T47D (cell line): ENCODE measurements at regions not wholly inside any gene's neighbourhood (a gene's known extent, or its start where the extent isn't known, plus 50 kb on each side); places are given as distances from the start of the nearest gene placed in this dataset.

Source experiments
- DNase-seq, 2 experiments: peaks; one replicate each; pipeline versions ENCODE4 v3.0.0 to v3.0.0-alpha.2; 2011 to 2012; ENCODE audit warnings: low read depth in 1 of 2, low spot score in 1 of 2
- JUND ChIP-seq: IDR thresholded peaks from 2 replicates; pipeline ENCODE4 v1.6.1; 2012; ENCODE audit warnings: low read depth
- in situ Hi-C: cut with HindIII; loops from 2 replicates; pipeline ENCODE4 v1.10.0; 2016; ENCODE audit warnings: low sequenced_read_pairs, low pct_unique_long_range_greater_than_20kb

- in situ Hi-C loops: no loop called here
- DNase-seq: no peak
Observed at GRCh38 chr10:78850644-78851435, 217.9 kb upstream of the ZMIZ1 start.

GRCh38 chr10:78851647-78852046 lies 217.1 kb upstream of the ZMIZ1 start:
- TF ChIP-seq JUND: no peak
- in situ Hi-C loops: no loop called here
- DNase-seq: no peak

More at GRCh38 chr10:78850644-78851435, 217.9 kb upstream of the ZMIZ1 start:
- no peak for TF ChIP-seq JUND

- DNase-seq: no peak
- in situ Hi-C loops: no loop called here
- no peak for TF ChIP-seq JUND
Observed at GRCh38 chr10:78852466-78853240, 216.1 kb upstream of the ZMIZ1 start.

- in situ Hi-C loops: no loop called here
- no peak for TF ChIP-seq JUND
- no peak for DNase-seq
Observed at GRCh38 chr10:78853864-78854263, 214.9 kb upstream of the ZMIZ1 start.

GRCh38 chr10:78856421-78856820 lies 212.3 kb upstream of the ZMIZ1 start:
- in situ Hi-C loops: no loop called here
- no peak for TF ChIP-seq JUND
- no peak for DNase-seq

- DNase-seq: no peak
- in situ Hi-C loops: no loop called here
- TF ChIP-seq JUND: no peak
Observed at GRCh38 chr10:78857193-78857592, 211.6 kb upstream of the ZMIZ1 start.

- DNase-seq: no peak
- in situ Hi-C loops: no loop called here
- no peak for TF ChIP-seq JUND
Observed at GRCh38 chr10:78859266-78859665, 209.5 kb upstream of the ZMIZ1 start.

- DNase-seq: no peak
- no peak for TF ChIP-seq JUND
- in situ Hi-C loops: no loop called here
Observed at GRCh38 chr10:78859769-78860168, 209.0 kb upstream of the ZMIZ1 start.

GRCh38 chr10:78860260-78860914 lies 208.4 kb upstream of the ZMIZ1 start:
- no peak for TF ChIP-seq JUND
- DNase-seq: no peak
- in situ Hi-C loops: no loop called here

- TF ChIP-seq JUND: no peak
- DNase-seq: no peak
- in situ Hi-C loops: no loop called here
Observed at GRCh38 chr10:78861529-78862327, 207.0 kb upstream of the ZMIZ1 start.

GRCh38 chr10:78862328-78862640 lies 206.5 kb upstream of the ZMIZ1 start:
- TF ChIP-seq JUND: no peak
- no peak for DNase-seq
- in situ Hi-C loops: no loop called here

- in situ Hi-C loops: no loop called here
- no peak for DNase-seq
- TF ChIP-seq JUND: no peak
Observed at GRCh38 chr10:78863140-78863905, 205.4 kb upstream of the ZMIZ1 start.
